Hepatocyte (in vitro differentiated cells): ENCODE measurements at regions not wholly inside any gene's neighbourhood (a gene's known extent, or its start where the extent isn't known, plus 50 kb on each side); places are given as distances from the start of the nearest gene placed in this dataset.

Experiments
- CTCF ChIP-seq: fragments of 200-600 bp; sonication (generic); IDR thresholded peaks from 2 replicates; pipeline ENCODE4 v1.5.1; 2016; ENCODE audit warnings: antibody characterized with exemption, mild to moderate bottlenecking; ENCODE audit not compliant: poor library complexity
- EZH2 ChIP-seq: fragments of 200-600 bp; sonication (generic); IDR thresholded peaks from 2 replicates; pipeline ENCODE4 v1.6.1; 2016; ENCODE audit warnings: antibody characterized with exemption, mild to moderate bottlenecking, borderline replicate concordance
- EZH2phosphoT487 ChIP-seq: fragments of 200-600 bp; sonication (generic); IDR thresholded peaks from one replicate; pipeline ENCODE4 v1.6.1; 2018; ENCODE audit warnings: antibody characterized with exemption, mild to moderate bottlenecking, low read depth, moderate library complexity; ENCODE audit not compliant: unreplicated experiment, severe bottlenecking

DNA sequence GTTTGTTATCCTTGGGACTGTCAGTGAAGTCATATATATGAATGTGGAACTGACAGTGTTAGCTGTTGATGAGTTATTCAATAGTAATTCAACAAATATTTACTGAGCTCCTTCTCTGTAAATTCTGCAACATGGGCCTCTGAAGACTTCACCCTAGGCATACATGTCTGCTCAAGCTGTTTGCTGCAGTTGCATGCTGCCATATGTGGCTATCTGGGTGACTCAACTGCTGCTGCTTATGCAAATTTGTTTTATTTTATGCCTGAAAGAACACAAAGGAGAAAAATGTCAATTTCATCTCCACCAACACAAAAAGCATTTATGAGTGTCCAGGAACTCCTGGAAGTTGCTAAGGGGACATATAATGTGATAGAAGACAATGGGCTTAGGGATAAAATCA is 417.6 kb downstream of the AASDHPPT start:
- TF ChIP-seq CTCF, result no peak
- TF ChIP-seq EZH2, result no peak
- no peak for TF ChIP-seq EZH2phosphoT487
